BJ (cell line): ENCODE measurements at regions not wholly inside any gene's neighbourhood (a gene's known extent, or its start where the extent isn't known, plus 50 kb on each side); places are given as distances from the start of the nearest gene placed in this dataset.

ENCODE experiments used
- CTCF ChIA-PET: fragments of 350-600 bp; formaldehyde crosslinking; extraction: SDS; loops from one replicate; lab custom pipeline; 2021; ENCODE audit warnings: antibody characterized with exemption, inconsistent platforms; lab: Yijun Ruan, JAX
- POLR2A ChIA-PET: fragments of 300-600 bp; sonication (Branson Sonifier 250); formaldehyde crosslinking; extraction: SDS; loops from one replicate; lab custom pipeline; 2021; ENCODE audit warnings: antibody characterized with exemption; lab: Charles Lee
- DNase-seq: peaks from one replicate; pipeline ENCODE4 v3.0.0-alpha.2; 2011; ENCODE audit warnings: low read depth
- H3K27me3 ChIP-seq: 2 replicates; pipeline ENCODE4 v1.6.0; 2011; ENCODE audit warnings: low read length; ENCODE audit not compliant: control insufficient read depth, insufficient read depth
- H3K36me3 ChIP-seq: 2 replicates; pipeline ENCODE4 v1.5.1; 2011; ENCODE audit warnings: low read length; ENCODE audit not compliant: control insufficient read depth, insufficient read depth
- H3K4me3 ChIP-seq: 2 replicates; pipeline ENCODE4 v1.5.1; 2011; ENCODE audit warnings: low read depth, mild to moderate bottlenecking, control low read depth, low read length
- TF ChIP-seq, protein P1 (sequence below): IDR thresholded peaks from 2 replicates; pipeline ENCODE4 v1.5.1; 2011; ENCODE audit warnings: low read depth, mild to moderate bottlenecking, control low read depth, inconsistent platforms, low read length, moderate library complexity; ENCODE audit not compliant: insufficient read depth

- TF ChIP-seq, protein P1, sequence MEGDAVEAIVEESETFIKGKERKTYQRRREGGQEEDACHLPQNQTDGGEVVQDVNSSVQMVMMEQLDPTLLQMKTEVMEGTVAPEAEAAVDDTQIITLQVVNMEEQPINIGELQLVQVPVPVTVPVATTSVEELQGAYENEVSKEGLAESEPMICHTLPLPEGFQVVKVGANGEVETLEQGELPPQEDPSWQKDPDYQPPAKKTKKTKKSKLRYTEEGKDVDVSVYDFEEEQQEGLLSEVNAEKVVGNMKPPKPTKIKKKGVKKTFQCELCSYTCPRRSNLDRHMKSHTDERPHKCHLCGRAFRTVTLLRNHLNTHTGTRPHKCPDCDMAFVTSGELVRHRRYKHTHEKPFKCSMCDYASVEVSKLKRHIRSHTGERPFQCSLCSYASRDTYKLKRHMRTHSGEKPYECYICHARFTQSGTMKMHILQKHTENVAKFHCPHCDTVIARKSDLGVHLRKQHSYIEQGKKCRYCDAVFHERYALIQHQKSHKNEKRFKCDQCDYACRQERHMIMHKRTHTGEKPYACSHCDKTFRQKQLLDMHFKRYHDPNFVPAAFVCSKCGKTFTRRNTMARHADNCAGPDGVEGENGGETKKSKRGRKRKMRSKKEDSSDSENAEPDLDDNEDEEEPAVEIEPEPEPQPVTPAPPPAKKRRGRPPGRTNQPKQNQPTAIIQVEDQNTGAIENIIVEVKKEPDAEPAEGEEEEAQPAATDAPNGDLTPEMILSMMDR = no peak
- Histone ChIP-seq H3K4me3 (no peak overlapping the region), H3K36me3 (no peaks in the 10 kb centered on the region), H3K27me3 (no peaks in the 10 kb centered on the region)
- CTCF ChIA-PET = interaction anchor here (0.8 kb wide), 1 partner anchor 15 kb away, joined by 3 read pairs; no protein-coding TSS in a partner anchor
- no peak for DNase-seq
- POLR2A ChIA-PET = no interaction called here
Measured at GRCh38 chr2:145551686-145552085, 1031.8 kb upstream of the ZEB2 start.

- POLR2A ChIA-PET = no interaction called here
Measured at GRCh38 chr2:145548479-145548878, 1028.6 kb upstream of the ZEB2 start.

DNA sequence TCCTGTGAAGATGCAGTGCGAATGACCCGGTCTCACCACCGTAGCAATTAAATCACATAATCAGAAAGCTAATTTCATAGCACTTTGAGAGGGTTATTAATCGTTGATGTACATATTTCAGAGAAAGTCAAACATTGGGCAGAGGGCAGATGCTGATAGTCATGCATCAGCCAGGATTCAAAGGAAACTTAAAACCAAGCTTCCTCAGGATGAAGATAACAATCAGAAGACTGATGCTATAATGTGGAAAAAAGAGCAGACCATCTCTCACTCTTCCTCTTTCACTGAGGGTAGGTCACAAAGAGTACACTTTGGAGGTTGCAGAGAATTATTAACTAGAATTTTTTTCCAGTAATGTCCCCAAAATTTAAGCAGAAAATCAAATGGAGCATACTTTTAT, 1027.7 kb upstream of the ZEB2 start:
- Histone ChIP-seq H3K27me3 (no peaks in the 10 kb centered on the region), H3K36me3 (no peaks in the 10 kb centered on the region), H3K4me3 (no peak overlapping the region)
- DNase-seq = no peak
- ChIA-PET CTCF (no interaction called here), POLR2A (no interaction called here)
- TF ChIP-seq, protein P1 = no peak

More at GRCh38 chr2:145548479-145548878, 1028.6 kb upstream of the ZEB2 start:
- H3K4me3 ChIP-seq = no peak overlapping the region
- H3K27me3 ChIP-seq = no peaks in the 10 kb centered on the region
- DNase-seq = no peak
- H3K36me3 ChIP-seq = no peaks in the 10 kb centered on the region
- TF ChIP-seq, protein P1 = no peak
- CTCF ChIA-PET = no interaction called here

DNA sequence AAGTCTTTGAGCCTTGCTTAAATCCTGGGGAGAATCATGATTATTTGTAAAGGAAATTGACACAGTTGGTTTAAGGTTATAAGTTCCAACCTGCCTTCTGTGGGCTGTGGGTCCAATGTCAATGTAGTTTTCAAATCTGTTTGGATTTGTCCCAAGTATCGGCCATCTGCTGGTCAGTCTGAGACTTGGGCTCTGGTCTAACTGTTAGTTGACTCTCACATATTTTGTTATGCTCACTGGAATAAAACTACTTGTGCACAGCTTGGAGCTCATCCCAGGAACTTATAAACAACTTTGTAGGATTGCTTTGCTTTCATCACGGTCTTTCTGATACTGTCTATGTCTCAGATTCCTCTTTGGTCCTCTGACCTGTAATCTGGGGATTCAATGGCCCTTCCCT, 1026.2 kb upstream of the ZEB2 start:
- no peak overlapping the region for H3K4me3 ChIP-seq
- CTCF ChIA-PET = interaction anchor here (1.1 to 1.4 kb wide), 2 partner anchors 10 to 15 kb away, joined by 3 read pairs; no protein-coding TSS in a partner anchor
- H3K36me3 ChIP-seq = no peaks in the 10 kb centered on the region
- TF ChIP-seq, protein P1 = peak; percentile 26; the same call in 1 of the 2 replicates
- H3K27me3 ChIP-seq = no peaks in the 10 kb centered on the region
- DNase-seq = no peak
- POLR2A ChIA-PET = no interaction called here

GRCh38 chr2:145543856-145544255, 1023.9 kb upstream of the ZEB2 start:
- TF ChIP-seq, protein P1 = no peak
- H3K4me3 ChIP-seq = no peak overlapping the region
- no peaks in the 10 kb centered on the region for H3K27me3 ChIP-seq
- CTCF ChIA-PET = interaction anchor here (0.6 kb wide), 1 partner anchor 360 kb away, joined by 3 read pairs; no protein-coding TSS in a partner anchor
- POLR2A ChIA-PET = no interaction called here
- DNase-seq = no peak
- no peaks in the 10 kb centered on the region for H3K36me3 ChIP-seq
